AG10803 (cell line): ENCODE measurements at regions not wholly inside any gene's neighbourhood (a gene's known extent, or its start where the extent isn't known, plus 50 kb on each side); places are given as distances from the start of the nearest gene placed in this dataset.

ENCODE experiments used
- DNase-seq: peaks from one replicate; pipeline ENCODE4 v3.0.0; 2010; ENCODE audit warnings: low read depth
- H3K4me3 ChIP-seq: 2 replicates; pipeline ENCODE4 v1.5.1; 2011; ENCODE audit warnings: mild to moderate bottlenecking, low read length, control low read depth
- CTCF ChIP-seq: conservative IDR thresholded peaks from 2 replicates; pipeline ENCODE4 v1.5.1; 2011; ENCODE audit warnings: mild to moderate bottlenecking, low read length, control low read depth, inconsistent platforms

DNA sequence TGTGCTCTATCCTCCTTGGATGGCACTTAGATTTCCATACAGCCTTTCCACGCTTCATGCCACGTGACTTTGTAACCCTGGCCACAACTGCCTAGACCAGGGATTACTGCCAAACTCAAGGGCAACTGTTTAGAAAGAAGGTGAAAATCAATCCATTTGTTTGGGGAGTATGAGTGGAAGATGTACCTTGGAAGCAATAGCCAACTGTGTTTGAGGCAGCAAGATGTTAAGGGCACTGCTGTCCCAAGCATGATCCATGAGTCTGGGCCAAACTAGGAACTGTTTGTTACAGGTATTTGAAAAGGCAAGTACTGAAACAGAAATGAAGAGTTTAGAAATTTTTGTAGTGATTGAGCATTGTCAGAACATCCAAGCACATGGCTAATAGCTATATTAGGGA lies 138.9 kb downstream of the CDC42EP3 start:
- no peak for TF ChIP-seq CTCF
- no peak for DNase-seq

DNA sequence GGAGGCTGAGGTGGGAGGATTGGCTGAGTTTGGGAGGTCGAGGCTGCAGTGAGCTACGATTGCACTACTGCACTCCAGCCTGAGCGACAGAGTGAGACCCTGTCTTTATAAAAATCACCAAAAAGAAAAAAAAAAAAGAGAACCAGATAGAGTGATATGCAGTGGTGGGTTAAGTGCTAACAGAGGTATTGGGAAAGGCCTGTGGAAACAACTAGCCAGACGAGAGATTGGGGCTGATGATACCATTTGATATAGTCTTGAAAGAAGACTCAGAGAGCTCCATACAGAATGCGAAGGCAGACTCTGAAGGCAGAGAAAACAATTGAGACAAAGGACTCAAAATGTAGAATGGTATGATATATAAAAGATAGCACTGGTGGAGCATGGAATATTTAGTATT lies 134.1 kb downstream of the CDC42EP3 start:
- H3K4me3 ChIP-seq: no peak overlapping the region
- no peak for TF ChIP-seq CTCF
- DNase-seq: no peak

More for the DNA sequence above, 138.9 kb downstream of the CDC42EP3 start:
- no peak overlapping the region for H3K4me3 ChIP-seq

DNA sequence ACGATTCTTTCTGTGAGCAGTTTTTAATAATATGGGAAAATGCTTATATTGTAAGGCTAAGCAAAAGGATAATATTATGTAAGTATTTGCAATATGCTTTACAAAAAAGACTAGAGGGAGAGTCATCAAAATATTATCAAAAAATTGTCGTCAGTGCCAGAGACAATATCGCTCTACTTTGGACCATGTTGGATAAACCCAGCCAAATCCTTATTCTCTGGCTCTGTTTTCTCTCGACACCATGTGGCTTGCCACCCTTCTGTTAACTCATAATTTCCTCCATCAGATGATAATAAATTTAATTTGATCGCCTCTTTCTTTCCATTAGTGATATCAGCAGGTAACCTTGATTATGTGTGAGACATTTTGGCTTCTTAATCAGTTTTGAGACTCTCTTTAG lies 129.9 kb downstream of the CDC42EP3 start:
- no peak for DNase-seq
- no peak for TF ChIP-seq CTCF
- H3K4me3 ChIP-seq: no peak overlapping the region

- no peak overlapping the region for H3K4me3 ChIP-seq
- no peak for TF ChIP-seq CTCF
- DNase-seq: no peak
These were observed 127.4 kb downstream of the CDC42EP3 start for GRCh38 chr2:37543999-37544557.

DNA sequence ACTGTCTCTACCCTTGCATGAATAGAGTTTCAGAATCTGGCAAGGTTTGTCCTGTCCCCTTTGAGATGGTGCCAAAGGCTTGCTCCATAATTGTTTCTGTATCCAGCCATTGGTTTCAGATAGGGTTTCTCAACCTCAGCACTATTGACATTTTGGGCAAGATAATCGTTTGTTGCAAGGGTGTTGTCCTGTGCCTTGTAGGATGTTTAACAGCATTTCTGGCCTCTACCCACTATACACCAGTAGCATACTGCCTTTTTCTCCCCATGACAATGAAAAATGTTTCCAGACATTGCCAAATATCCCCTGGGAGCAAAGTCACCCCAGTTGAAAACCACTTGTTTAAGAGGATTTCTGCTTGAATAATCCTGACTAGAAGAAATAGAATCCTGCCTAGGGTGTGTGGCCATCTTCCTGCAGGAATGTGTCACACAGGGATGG lies 126.8 kb downstream of the CDC42EP3 start:
- no peak overlapping the region for H3K4me3 ChIP-seq
- DNase-seq: no peak
- no peak for TF ChIP-seq CTCF

DNA sequence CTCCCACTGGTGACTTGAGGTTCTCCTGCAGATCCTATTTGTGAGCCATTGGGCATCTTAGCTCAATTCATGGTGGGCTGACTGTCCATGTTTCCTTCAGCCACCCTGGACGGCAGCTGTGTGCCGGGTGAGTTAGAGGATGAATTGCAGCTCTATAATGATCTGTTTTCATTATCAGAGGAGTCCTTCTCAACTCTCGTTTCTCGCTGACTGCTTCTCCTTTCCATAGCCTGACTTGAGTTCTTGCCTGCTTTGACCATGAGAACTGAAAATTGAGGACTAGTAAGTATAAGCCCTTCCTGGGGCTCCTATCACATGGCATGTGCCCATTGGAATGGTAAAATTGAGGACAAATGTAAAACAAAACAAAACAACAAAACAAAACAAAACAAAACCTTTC lies 121.8 kb downstream of the CDC42EP3 start:
- no peak for DNase-seq
- no peak for TF ChIP-seq CTCF
- no peak overlapping the region for H3K4me3 ChIP-seq

DNA sequence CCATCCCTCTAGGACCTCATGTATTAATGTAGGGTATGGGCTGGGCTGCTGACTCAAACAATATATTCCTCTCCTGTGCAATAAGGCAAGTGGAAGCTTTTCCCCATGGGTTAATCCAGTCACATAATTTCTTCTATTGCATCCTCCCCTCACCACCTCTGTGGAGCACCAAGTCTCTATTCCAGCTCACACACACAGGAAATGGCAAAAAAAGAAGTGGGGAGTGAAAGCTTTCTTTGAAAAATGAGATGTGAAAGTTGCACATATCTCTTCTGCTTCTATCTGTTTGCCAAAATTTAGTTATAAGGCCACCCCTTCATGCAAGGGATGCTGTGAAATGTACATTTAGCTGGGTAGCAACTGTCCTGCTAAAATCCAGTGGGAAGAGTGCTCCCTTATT lies 121.3 kb downstream of the CDC42EP3 start:
- no peak for DNase-seq
- H3K4me3 ChIP-seq: no peak overlapping the region
- TF ChIP-seq CTCF: no peak
